ENCODE measurements at regions not wholly inside any gene's neighbourhood (a gene's known extent, or its start where the extent isn't known, plus 50 kb on each side); places are given as distances from the start of the nearest gene placed in this dataset.

DNA sequence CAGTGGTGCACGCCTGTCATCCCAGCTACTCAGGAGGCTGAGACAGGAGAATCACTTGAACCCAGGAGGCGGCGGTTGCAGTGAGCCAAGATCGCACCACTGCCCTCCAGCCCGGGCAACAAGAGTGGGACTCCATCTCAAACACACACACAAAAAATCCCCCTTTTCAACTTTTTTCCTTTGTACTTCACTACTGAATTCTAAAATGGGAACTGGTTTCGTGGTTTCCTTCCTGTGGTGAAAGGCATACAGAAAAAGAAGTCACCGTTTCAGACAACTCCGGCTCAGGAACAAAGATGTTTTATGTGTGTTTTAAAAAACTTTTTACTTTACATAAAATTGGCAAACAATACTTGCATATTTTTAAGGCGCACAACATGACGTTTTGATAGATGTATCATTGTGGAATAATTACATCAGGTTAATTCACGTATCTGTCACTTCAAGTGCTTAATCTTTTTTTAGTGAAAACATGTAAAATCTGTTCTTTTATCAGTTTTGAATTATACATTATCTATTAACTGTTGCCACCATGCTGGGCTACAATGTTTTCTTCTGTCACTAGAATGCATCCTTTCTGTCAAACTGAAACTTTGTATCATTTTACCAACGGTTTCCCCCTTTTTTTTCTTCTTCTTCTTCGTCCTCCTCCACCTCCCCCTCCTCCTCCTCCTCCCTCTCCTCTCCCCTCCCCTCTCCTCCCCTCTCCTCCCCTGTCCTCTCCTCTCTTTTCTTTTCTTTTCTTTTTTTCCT is 186.0 kb downstream of the CRLF2 start:
- Histone ChIP-seq H4K91ac (replicated peaks; ENCODE audit: insufficient read length, low read length) (no peak overlapping the region), H2BK5ac (ENCODE audit: low read depth, low read length) (no peak overlapping the region), H3K18ac (ENCODE audit: extremely low read depth, low read length) (no peak overlapping the region), H2BK20ac (ENCODE audit: low read length) (no peak overlapping the region), H3K27ac (ENCODE audit: low read depth, low read length) (no peak overlapping the region), H4K20me1 (replicated peaks in 1 of 2; ENCODE audit: control insufficient read depth in 1 of 2, insufficient read depth in 2 of 2, low read length in 2 of 2) (no peaks in the 10 kb centered on the region), H4K5ac (ENCODE audit: insufficient read length, low read depth, low read length) (no peak overlapping the region), H3K14ac (ENCODE audit: insufficient read length) (no peak overlapping the region), H3K36me3 (ENCODE audit: control insufficient read depth in 2 of 4, insufficient read depth in 4 of 4, low read length in 3 of 4) (no peaks in the 10 kb centered on the region), H3K4ac (replicated peaks; ENCODE audit: insufficient read length, low read depth, low read length) (no peak overlapping the region), H2BK12ac (ENCODE audit: low read depth, low read length) (no peak overlapping the region), H2BK120ac (replicated peaks; ENCODE audit: low read depth, low read length) (no peak overlapping the region), H2AFZ (ENCODE audit: low read length) (no peak overlapping the region), H3K27me3 (replicated peaks in 1 of 4; ENCODE audit: control insufficient read depth in 3 of 4, extremely low read depth in 1 of 4, insufficient read depth in 3 of 4, low read length in 3 of 4) (no peaks in the 10 kb centered on the region), H2AK5ac (ENCODE audit: low read depth, low read length) (no peak overlapping the region), H4K8ac (ENCODE audit: extremely low read depth, insufficient read depth, low read length) (no peak overlapping the region), H3K56ac (replicated peaks; ENCODE audit: insufficient read length, low read depth, low read length) (no peak overlapping the region), H3K79me1 (ENCODE audit: low read depth, low read length) (no peaks in the 10 kb centered on the region), H3K9me3 (ENCODE audit: insufficient read depth in 2 of 2, low read depth in 1 of 2, low read length in 1 of 2) (peaks cover 1 to 3% of the 10 kb centered on the region in 2 experiments), H3K4me1 (replicated peaks in 1 of 4; ENCODE audit: control insufficient read depth in 3 of 4, insufficient read depth in 4 of 4, low read length in 3 of 4) (no peaks in the 10 kb centered on the region), H3K23me2 (ENCODE audit: low read depth, low read length) (no peaks in the 10 kb centered on the region), H3K9ac (replicated peaks in 1 of 4; ENCODE audit: extremely low read depth in 1 of 4, low read depth in 3 of 4, low read length in 3 of 4) (no peak overlapping the region), H3K79me2 (ENCODE audit: control insufficient read depth in 1 of 2, insufficient read depth in 2 of 2, low read length in 2 of 2) (no peaks in the 10 kb centered on the region), H3K4me3 (ENCODE audit: extremely low read depth in 1 of 4, insufficient read depth in 2 of 4, low read depth in 3 of 4, low read length in 4 of 4) (no peak overlapping the region), H3K23ac (ENCODE audit: insufficient read length) (no peak overlapping the region), H2BK15ac (ENCODE audit: low read length) (no peak overlapping the region), H3K4me2 (ENCODE audit: insufficient read depth in 1 of 2, low read depth in 2 of 2, low read length in 2 of 2) (no peak overlapping the region)
- ChIA-PET CTCF (ENCODE audit: partially characterized antibody) (no interaction called here), POLR2A (ENCODE audit: partially characterized antibody) (no interaction called here)
- WGBS, 2 experiments (ENCODE audit: extremely low coverage in 1 of 2, insufficient coverage in 1 of 2, insufficient read length in 1 of 2, insufficient replicate concordance in 2 of 2, low coverage in 1 of 2, low lambda C conversion rate in 2 of 2, missing lambda C conversion rate in 1 of 2), result 88% methylated on average over 11 of the region's 13 CpGs; no CpG with 5 or more reads in 1 of the 2 experiments
- no peak for FAIRE-seq
- DNase-seq (ENCODE audit: low read depth in 1 of 2, low spot score in 2 of 2), result no peak

Measured in H1 (cell line).